NT2/D1 (cell line): ENCODE measurements at regions not wholly inside any gene's neighbourhood (a gene's known extent, or its start where the extent isn't known, plus 50 kb on each side); places are given as distances from the start of the nearest gene placed in this dataset.
"Not testable (repeated sequence)": the region's sequence is repeated elsewhere in the genome, so short reads cannot be mapped to it uniquely, and the experiment has no call there.

Experiments
- YY1 ChIP-seq: IDR thresholded peaks from 2 replicates; pipeline ENCODE4 v1.6.1; 2011; ENCODE audit not compliant: insufficient read length, insufficient read depth
- ZNF274 ChIP-seq: IDR thresholded peaks from 2 replicates; pipeline ENCODE4 v1.6.1; 2011; ENCODE audit warnings: mild to moderate bottlenecking, low read depth, low read length

- TF ChIP-seq YY1, ZNF274: not testable (repeated sequence)
Observed at GRCh38 chr16:88201611-88202010, 181.1 kb upstream of the ZNF469 start.
